Effector memory CD4-positive, alpha-beta T cell (primary cell): ENCODE measurements at regions not wholly inside any gene's neighbourhood (a gene's known extent, or its start where the extent isn't known, plus 50 kb on each side); places are given as distances from the start of the nearest gene placed in this dataset.
"Not testable (repeated sequence)": the region's sequence is repeated elsewhere in the genome, so short reads cannot be mapped to it uniquely, and the experiment has no call there.

Source experiments
- DNase-seq, 3 donors: peaks; one replicate each; pipeline ENCODE4 v3.0.0-alpha.2; 2020
- H3K27ac ChIP-seq: 2 replicates; pipeline ENCODE4 v1.7.0; 2013; ENCODE audit warnings: mild to moderate bottlenecking, low read length, moderate library complexity; ENCODE audit not compliant: insufficient read depth, poor library complexity, severe bottlenecking
- H3K27me3 ChIP-seq: replicated peaks from 2 replicates; pipeline ENCODE4 v1.7.0; 2013; ENCODE audit warnings: mild to moderate bottlenecking, low read length; ENCODE audit not compliant: insufficient read depth, control insufficient read depth, poor library complexity, severe bottlenecking
- H3K36me3 ChIP-seq: 2 replicates; pipeline ENCODE4 v1.7.0; 2013; ENCODE audit warnings: mild to moderate bottlenecking, low read length, moderate library complexity; ENCODE audit not compliant: control insufficient read depth, insufficient read depth
- H3K4me1 ChIP-seq: 2 replicates; pipeline ENCODE4 v1.7.0; 2013; ENCODE audit warnings: low read length, mild to moderate bottlenecking; ENCODE audit not compliant: control insufficient read depth, insufficient read depth, poor library complexity, severe bottlenecking
- H3K4me3 ChIP-seq: 2 replicates; pipeline ENCODE4 v1.7.0; 2013; ENCODE audit warnings: low read length, low read depth, mild to moderate bottlenecking; ENCODE audit not compliant: insufficient read depth, poor library complexity, severe bottlenecking
- H3K9me3 ChIP-seq: 2 replicates; pipeline ENCODE4 v1.7.0; 2013; ENCODE audit warnings: mild to moderate bottlenecking, low read length, moderate library complexity; ENCODE audit not compliant: control insufficient read depth

DNA sequence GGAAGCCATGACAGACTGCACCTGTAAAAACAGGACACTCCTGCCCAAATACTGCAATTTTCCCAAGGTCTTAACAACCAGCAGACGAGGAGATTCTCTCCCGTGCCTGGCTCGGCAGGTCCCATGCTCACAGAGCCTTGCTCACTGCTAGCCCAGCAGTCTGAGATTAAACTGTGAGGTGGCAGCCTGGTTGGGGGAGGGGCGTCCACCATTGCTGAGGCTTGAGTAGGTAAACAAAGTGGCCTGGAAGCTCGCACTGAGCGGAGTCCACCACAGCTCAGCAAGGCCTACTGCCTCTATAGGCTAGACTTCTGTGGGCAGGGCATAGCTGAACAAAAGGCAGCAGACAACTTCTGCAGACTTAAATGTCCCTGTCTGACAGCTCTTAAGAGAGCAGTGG, 80.3 kb downstream of the ANXA5 start:
- H3K9me3 ChIP-seq, H3K36me3 ChIP-seq, H3K4me3 ChIP-seq, DNase-seq, H3K27ac ChIP-seq, H3K4me1 ChIP-seq, H3K27me3 ChIP-seq: not testable (repeated sequence)

DNA sequence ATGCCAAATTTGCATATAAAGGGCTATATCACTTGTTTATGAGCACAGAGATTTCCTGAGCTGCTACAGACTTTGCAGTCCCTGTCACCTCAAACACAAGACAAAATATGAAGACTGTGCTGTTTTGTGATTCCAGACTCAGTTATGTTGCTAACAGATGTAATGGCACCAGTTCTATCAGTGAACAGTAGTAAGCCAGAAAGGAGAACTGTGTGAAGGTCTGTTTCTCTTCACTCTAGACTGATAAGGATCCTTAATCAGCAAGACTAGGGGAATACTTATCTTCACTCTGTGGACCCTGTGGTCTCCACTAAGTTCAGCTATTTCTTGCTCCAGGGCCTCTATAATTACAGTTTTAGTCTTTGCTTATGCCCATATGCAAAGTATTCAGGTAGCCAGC, 82.7 kb downstream of the ANXA5 start:
- no peaks in the 10 kb centered on the region for H3K27me3 ChIP-seq
- no peak overlapping the region for H3K27ac ChIP-seq
- no peak for DNase-seq
- no peak overlapping the region for H3K4me3 ChIP-seq
- no peaks in the 10 kb centered on the region for H3K4me1 ChIP-seq
- no peaks in the 10 kb centered on the region for H3K36me3 ChIP-seq
- no peaks in the 10 kb centered on the region for H3K9me3 ChIP-seq

DNA sequence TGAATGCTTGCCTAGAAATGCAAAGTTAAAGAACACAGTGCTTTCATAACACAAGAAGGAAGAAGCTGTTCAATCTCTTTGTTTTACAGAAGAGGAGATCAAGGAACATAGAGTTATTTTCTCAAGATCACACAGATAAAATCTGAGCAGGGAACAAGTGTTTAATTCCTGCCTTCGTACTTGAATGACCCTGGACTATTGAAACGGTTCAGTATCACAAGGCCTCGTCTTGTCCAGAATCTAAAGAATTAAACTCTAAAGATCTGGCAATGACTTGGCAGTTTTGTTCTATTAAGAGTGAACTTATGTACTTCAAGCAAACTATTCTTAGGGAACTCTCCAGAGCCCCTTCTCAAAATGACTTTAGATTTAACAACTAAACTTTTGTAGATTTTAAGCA, 97.7 kb downstream of the ANXA5 start:
- Histone ChIP-seq H3K27ac (no peak overlapping the region), H3K27me3 (no peaks in the 10 kb centered on the region), H3K9me3 (no peaks in the 10 kb centered on the region), H3K4me1 (no peaks in the 10 kb centered on the region), H3K36me3 (no peaks in the 10 kb centered on the region), H3K4me3 (no peak overlapping the region)
- no peak for DNase-seq

DNA sequence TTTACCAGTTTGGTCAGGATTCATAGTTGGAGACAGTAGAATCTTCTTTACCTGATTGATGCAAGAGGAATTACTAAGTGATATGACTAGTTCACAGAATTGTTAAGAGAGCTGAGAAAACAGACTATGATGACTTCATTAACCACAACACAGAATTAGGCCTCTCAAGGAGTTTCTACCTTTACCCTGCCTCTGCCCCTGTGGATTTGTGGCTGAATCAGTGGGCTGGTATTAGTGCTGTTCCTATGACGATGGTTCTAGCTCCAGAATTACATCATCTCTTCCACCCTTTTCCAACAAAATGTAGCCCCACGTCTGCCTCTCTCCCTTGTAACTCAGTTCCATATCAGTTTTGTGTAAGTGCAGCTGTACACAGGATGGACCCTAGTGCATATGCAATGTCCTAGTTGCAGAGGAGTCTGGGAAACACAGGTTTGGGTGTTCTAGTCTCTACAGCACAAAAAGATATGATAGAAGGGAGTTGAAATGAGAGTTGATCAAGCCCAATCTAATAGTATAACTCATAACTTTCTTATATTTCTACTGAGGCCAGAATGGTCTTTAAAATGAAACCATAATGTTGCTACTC, 99.3 kb downstream of the ANXA5 start:
- DNase-seq: no peak
- Histone ChIP-seq H3K4me3 (no peak overlapping the region), H3K27me3 (no peaks in the 10 kb centered on the region), H3K27ac (no peak overlapping the region), H3K9me3 (no peaks in the 10 kb centered on the region), H3K36me3 (no peaks in the 10 kb centered on the region), H3K4me1 (no peaks in the 10 kb centered on the region)

DNA sequence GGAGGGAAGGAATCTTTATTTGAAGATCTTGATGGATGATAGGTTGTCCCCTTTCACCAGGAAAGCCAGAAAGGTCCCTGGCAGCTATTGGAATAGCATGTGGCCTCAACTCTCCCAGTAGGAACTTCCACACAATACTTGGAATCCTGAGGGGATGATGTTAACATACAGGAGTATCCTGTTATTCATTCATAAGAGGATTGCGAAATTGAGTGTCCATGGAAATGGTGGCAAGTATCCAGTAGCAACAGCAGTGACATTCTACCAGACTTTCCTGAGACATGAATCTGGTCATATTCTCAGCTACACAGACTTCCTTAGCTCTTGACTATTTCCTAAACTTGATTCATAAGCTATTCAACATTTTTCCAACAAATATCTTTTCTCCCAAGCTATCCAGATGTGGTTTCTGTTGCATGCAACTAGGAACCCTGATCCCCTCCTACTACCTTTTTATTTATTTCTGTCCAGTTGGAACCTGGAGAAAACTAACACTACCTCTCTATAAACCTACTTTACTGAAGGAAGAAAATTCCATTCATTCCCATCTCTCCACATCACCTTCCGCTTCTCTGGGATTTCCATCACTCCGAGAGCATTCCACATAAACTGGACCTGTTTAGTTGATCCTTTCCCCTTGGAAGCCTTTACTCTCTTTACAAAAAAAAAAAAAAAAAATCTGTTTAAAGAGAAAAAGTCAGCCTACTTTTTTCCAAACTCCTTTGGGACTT, 101.8 kb downstream of the ANXA5 start:
- Histone ChIP-seq H3K27ac (no peak overlapping the region), H3K27me3 (no peaks in the 10 kb centered on the region), H3K36me3 (no peaks in the 10 kb centered on the region), H3K4me1 (no peaks in the 10 kb centered on the region), H3K9me3 (no peaks in the 10 kb centered on the region), H3K4me3 (no peak overlapping the region)
- no peak for DNase-seq

DNA sequence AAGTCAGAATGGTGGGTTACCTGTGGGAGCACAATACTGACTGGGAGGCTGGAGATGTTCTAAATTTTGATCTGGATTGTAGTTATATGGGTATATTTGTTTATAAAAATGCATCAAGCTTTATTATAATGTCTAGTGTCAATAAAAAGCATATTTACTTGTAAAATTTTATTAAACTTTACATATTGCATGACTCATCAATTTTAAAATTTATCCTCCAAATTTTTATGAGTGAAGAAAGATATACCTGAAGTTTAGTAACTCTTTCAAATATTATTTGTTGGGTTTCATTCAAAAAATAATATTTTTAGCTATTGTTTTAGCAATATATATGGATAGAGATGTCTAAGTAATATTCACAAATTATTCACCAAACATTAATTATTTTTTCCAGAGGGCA, 103.0 kb downstream of the ANXA5 start:
- Histone ChIP-seq H3K4me1 (no peaks in the 10 kb centered on the region), H3K27me3 (no peaks in the 10 kb centered on the region), H3K9me3 (no peaks in the 10 kb centered on the region), H3K4me3 (no peak overlapping the region), H3K27ac (no peak overlapping the region), H3K36me3 (no peaks in the 10 kb centered on the region)
- no peak for DNase-seq

DNA sequence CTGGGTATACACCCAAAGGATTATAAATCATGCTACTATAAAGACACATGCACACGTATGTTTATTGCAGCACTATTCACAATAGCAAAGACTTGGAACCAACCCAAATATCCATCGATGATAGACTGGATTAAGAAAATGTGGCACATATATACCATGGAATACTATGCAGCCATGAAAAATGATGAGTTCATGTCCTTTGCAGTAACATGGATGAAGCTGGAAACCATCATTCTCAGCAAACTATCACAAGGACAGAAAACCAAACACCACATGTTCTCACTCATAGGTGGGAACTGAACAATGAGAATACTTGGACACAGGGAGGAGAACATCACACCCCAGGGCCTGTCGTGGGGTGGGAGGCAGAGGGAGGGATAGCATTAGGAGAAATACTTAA, 104.5 kb downstream of the ANXA5 start:
- H3K4me3 ChIP-seq, H3K27ac ChIP-seq, H3K27me3 ChIP-seq, DNase-seq, H3K4me1 ChIP-seq, H3K9me3 ChIP-seq, H3K36me3 ChIP-seq: not testable (repeated sequence)

DNA sequence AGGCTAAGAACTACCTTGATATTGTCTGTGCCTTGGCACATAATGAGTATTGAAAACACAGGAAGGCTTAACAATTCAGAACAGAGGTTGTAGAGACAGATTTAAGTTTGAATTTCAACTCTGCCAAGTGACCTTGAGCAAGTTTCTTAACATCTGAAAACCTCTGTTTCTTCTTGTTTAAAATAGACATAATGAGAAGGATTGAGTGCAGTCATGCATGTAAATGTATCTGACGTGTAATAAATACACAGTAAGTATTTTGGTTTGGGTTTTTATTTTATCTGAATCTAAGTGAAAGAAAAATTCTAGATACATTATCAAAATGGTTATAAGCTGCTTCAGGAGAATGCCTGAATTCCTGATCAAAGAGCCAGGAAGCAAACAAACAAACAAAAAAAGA, 111.9 kb downstream of the ANXA5 start:
- no peak for DNase-seq
- H3K27me3 ChIP-seq: peaks cover 4% of the 10 kb centered on the region
- H3K4me1 ChIP-seq: no peaks in the 10 kb centered on the region
- no peak overlapping the region for H3K4me3 ChIP-seq
- H3K36me3 ChIP-seq: no peaks in the 10 kb centered on the region
- H3K9me3 ChIP-seq: no peaks in the 10 kb centered on the region
- H3K27ac ChIP-seq: no peak overlapping the region

DNA sequence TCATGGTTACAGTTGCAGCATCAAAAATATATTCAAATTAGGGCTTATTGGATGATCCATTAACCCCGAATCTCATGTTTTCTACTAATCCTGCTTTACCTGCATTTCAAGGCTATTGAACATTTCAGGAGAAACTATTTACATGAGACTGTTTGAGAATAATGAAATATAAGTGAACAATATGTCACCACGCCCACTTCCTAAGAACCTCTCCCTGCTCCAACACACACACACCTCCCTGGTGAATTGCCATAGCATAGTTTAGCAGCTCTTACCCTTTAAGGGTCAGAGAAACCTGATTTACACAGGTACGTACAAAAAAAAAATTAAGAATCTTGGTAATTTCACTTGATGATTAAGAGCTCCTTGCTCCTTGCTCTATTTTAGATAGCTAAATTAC, 113.4 kb downstream of the ANXA5 start:
- Histone ChIP-seq H3K4me1 (no peaks in the 10 kb centered on the region), H3K9me3 (no peaks in the 10 kb centered on the region), H3K27me3 (peaks cover 4% of the 10 kb centered on the region), H3K27ac (no peak overlapping the region), H3K36me3 (no peaks in the 10 kb centered on the region), H3K4me3 (no peak overlapping the region)
- DNase-seq: no peak

DNA sequence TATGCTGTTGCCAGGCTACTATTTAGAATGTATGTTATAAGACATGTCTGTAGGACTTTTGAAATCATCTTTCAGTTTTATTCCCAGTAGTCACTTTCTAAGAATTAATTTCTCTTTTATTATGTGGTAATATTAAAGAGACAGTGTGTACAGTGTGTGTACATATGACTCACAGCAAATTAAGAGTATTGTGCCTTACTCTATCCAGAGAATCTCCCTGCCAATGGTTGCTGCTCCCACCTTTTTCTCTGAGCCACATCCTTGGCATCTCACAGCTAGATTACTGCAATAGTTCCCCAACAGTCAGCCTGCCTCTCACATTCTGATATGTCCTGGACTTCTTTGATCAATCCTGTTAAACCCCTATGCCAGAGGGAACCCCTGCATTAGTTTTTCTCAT, 114.5 kb downstream of the ANXA5 start:
- H3K4me3 ChIP-seq: no peak overlapping the region
- no peaks in the 10 kb centered on the region for H3K4me1 ChIP-seq
- DNase-seq: no peak
- H3K27me3 ChIP-seq: peaks cover 4% of the 10 kb centered on the region
- H3K27ac ChIP-seq: no peak overlapping the region
- no peaks in the 10 kb centered on the region for H3K36me3 ChIP-seq
- no peaks in the 10 kb centered on the region for H3K9me3 ChIP-seq
